HG02938 (cell line): ENCODE measurements at regions not wholly inside any gene's neighbourhood (a gene's known extent, or its start where the extent isn't known, plus 50 kb on each side); places are given as distances from the start of the nearest gene placed in this dataset.
"Not testable (repeated sequence)": the region's sequence is repeated elsewhere in the genome, so short reads cannot be mapped to it uniquely, and the experiment has no call there.

Experiments used
- ATAC-seq: cut with Tn5 transposase; IDR thresholded peaks from one replicate; pipeline ENCODE4 v1.9.1; 2021; ENCODE audit warnings: mild to moderate bottlenecking, moderate library complexity; ENCODE audit not compliant: unreplicated experiment

DNA sequence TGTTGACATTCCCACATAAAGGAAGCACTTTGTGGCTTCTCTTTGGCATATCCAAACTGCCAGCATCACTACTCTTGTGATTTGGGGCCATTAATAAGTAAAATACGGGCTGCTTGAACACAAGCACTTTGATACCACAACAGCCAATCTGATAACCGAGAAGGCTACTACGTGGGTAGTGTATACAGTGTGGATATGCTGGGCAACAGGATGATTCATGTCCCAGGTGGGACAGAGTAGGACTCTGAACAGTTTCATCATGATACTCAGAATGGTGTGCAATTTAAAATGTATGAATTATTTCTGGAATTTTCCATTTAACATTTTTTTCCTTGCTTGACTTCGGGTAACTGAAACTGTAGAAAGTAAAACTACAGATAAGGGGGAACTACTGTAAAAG is 225.0 kb upstream of the DDHD1 start:
- no peak for ATAC-seq

DNA sequence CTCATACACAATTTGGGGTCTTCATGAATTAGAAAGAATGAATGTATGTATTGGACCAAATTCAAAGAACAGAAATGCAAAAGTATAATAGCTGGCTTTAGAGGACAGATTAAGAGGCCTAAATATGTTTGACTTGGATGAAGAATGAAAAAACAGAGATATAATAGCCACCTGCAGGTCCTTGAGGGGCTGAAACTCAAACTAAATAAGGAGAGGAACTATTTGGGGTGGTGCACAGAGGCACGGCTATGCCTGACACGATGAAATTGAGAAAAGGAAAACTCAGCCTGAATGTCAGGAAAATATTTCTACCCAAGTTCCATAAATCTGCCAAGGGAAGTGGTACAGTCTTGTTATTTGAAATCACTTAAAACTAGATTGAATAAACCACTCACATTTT is 222.9 kb upstream of the DDHD1 start:
- ATAC-seq: no peak

DNA sequence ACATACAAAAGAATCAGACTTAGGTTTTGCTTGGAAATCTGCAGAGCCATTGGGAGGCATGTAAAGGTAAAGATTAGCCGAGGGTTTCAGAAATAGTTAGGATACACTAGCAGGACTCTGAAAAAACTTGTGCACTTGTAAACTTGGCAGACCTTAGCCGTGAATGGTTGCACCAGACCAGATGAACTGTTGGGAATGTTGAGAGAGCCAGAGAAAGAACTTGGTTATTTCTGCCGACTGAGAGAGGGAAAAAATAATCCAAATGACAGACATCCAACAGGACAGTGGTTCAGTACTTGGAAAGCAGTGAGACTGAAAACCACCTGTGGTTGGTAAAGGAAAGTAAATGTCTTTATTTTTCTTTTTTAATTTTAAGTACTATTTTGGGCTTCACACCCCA is 222.5 kb upstream of the DDHD1 start:
- no peak for ATAC-seq

DNA sequence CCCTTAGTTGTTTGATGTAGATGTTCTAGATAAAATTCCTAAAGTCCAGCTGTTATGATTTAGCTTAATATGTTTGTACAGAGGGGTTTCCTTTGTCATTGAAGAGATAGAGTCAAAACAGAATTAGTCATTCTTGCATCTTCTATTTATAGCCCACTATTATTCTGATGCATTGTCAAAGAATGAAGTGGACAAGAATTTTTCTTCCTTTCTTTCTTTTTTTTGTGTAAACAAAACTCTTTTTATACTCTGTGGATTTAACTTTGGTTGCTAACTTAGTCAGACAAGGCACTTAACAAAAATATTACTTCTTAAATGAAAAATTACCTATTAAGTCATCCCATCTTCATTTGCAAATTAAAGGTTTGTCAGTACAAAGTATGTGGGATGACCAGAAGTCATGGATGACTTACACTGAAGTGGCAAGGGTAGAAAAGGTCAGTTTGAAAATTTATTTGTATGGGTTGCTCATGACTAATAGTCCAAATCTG is 215.6 kb upstream of the DDHD1 start:
- no peak for ATAC-seq

DNA sequence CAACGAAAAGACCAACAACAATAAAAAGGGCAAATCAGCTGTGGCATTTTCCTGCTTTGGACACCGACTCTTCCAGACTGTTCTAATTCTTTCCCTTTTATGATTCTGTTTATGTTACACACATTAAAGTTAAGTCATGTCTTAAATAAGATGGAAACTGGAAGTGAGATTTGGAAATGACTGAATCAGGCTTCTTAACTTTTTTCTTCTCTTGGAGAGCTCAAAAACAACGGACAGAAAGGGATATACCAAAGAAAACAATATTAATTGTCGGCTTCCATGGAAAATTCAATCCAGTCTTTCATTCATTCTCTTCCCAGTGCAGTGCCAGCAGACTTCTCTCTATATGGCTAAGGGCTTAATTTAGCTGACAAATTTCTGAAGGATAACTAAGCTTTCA is 214.9 kb upstream of the DDHD1 start:
- no peak for ATAC-seq

DNA sequence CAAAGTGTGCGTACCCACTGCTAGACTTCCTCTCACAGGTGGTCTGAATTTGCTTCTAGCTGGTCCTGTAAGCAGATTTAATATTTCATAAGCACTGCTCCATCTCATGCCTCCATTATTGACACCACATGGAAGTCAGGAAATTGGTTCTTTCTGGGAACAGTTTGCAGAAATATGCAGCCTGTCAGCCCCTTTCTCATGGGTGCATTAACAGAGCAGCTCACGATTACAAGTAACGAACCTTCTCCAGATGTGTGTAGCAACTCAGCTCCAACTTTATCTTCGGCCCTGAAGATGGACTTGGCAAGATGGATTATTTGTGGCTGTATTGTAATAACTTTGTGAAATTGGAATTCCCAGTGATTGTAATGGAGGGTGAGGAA is 214.5 kb upstream of the DDHD1 start:
- no peak for ATAC-seq

DNA sequence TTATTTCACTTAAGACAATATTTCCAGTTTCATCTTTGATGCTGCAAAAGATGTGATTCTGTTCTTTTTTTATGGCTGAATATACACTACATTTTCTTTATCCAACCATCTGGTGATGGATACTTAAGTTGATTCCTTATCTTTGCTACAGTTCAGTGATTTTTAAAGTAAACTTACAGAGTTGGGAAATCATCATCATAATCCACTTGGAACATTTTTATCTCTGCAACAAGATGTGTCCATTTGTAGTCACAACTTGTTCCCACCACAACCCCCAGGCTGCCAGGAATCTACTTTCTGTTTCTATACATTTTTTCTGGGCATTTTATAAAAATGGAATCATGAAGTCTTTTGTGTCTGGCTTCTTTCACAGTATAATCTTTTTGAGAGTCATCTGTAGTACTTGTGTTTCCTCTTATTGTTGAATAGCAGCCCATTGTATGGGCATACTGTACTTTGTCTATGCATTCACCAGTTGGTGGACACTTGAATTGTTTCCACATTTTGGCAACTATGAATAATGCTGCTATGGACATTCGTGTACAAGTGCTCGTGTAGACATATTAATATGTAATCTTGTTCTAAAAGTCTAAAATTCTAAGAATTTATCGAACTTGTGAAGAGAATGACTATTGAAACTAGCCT is 212.5 kb upstream of the DDHD1 start:
- ATAC-seq: no peak

DNA sequence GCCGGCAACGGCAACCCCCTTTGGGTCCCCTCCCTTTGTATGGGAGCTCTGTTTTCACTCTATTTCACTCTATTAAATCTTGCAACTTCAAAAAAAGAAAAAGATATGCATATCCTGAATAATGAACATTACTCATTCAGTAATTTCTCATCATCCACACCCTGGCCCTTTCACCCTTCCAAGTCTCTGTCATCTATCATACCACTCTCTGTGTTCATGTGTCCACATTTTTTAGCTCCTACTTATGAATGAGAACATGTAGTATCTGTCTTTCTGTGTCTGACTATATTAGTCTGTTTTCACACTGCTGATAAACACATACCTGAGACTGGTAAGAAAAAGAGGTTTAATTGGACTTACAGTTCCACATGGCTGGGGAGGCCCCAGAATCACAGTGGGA is 209.8 kb upstream of the DDHD1 start:
- ATAC-seq: not testable (repeated sequence)

DNA sequence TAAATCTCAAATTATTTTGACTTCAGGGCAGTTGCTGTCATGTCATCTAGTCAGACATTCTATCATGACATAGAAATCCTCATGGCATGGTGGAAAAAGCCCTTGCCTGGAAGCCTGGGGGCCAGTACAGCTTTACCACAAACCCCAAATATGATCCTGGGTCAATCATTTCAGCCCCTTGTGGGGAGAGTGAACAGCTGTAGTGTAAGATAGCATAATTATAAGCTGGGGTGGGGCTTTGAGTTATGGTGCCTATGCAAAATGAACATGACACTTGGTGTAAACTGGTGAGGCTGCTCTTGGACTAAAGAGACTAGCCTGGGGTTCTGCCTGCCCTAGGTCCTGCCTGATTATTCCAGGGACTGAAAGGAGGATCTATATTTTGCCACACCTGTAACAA is 207.7 kb upstream of the DDHD1 start:
- ATAC-seq: no peak

DNA sequence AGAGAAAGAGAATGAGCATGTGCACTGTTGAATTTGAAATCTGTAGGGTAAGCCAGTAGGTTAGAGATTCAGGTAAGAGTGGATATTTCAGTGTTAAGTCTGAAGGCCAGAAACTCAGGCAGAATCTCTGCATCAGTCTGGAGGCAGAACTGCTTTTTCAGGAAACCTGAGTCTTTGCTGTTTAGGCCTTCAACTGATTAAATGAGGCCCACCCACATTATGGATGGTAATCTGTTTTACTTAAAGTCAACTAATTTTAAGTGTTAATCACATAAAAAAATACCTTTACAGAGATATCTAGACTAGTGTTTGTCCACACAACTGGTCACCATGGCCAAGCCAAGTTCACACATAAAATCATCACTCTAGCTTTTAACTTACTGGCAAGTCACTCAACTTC is 205.0 kb upstream of the DDHD1 start:
- no peak for ATAC-seq

DNA sequence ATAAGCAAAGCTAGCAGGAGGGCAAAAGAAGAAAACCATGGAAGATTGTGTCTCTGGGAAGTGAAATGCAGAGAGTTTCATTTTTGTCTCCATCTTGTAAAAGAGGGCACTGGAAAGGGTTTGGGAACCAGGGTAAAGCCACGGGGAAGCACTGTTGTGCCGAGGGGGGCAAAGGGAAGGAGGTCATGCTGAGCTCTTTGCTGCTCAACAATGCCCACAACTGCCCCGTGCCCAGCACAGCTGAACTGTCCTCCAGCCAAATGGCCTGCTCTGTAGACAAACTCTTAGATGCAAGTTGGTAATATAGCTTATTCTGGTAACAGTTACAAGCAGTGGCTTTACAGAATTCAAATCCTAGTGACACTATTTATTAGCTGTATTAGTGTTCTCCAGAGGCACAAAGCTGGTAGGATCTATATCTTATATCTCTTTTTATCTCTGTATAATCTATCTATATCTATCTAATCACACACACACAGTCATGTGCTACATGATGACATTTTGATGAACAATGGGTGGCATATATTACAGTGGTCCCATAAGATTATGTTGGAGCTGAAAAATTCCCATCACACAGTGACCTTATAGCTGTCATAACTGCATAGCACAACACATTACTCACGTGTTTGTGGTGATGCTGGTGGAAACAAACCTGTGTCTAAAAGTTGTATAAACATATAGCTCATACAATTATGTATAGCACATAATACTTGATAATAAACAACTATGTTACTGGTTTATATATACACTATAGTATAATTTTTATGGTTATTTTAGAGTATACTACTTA is 203.4 kb upstream of the DDHD1 start:
- ATAC-seq: no peak

DNA sequence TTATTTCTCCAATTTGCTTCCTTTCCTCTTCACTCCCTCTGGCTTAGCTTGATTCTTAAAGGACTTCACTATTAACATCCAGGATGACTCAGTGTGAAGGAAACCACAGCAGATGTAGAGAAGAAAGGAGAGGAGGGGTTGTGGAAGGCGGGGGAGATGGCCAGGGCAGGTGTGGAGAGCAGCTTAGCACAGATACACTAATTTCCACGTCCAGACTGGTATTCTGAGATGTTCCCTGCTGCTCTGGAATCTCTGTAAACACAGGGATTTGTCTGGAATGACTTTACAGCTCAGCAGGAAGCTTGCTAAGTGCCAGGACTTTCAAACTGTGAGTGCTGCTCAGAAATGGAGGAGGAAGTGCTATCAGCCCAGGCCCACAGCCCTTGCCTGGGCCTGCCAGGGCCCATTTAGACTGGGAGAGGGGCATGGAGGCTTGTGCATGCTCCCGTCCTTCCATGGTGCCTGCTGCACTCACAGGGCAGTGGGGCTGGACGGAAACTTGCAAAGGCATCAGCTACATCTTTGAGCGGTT is 202.5 kb upstream of the DDHD1 start:
- ATAC-seq: no peak

DNA sequence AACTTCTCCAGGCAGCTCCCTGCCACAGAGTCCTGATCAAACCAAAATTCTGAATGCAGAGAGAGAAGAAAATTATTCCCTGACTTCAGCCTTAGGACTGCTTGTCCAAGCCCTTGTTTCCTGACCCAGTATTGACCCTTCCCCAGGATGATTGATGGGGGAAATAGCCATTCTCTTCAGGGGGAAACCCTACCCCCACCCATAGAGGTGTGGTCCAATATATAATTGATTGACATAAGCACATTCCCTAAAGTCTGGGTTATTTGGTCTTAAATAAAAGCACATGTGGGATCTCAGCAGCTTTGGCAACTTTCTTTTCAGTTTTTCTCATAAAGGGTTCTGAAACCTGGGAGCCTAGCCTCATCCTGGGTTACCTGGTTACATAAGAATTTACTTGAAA is 201.2 kb upstream of the DDHD1 start:
- no peak for ATAC-seq

DNA sequence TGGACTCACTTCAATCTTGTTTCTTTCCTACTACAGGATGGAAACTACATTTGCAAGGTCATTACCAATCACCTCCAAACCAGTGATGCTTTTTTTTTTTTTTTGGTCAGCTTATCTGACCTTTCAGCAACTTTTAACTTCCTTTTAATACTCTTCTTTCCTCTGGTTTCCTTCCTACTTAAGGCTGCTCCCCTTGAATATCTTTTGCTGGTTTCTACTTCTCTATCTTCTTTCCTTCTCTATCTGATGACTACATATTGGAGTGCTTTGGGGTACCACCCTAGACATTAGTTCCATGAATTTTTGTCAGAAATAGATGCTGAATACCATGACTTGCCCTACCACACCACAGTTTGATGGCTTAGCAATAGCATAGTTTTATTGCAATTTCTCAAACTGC is 197.7 kb upstream of the DDHD1 start:
- ATAC-seq: no peak

DNA sequence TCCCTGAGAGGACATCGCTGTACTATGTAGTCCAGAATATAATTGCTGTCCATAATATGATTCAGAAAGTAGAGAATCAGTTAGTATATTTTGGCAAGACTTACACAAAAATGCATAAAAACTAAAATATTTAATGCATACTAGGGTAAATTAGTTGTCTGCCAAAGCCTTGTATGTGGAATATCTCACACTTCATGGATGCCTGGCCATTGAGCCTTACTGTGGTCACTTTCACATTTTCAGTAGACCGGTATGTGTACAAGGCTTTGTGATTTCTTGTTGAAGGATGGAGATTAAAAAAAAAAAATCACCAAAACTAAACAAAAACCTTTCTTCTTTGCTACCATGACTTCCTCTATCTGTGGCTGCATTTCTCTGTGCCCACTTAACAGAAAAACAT is 197.3 kb upstream of the DDHD1 start:
- ATAC-seq: no peak

DNA sequence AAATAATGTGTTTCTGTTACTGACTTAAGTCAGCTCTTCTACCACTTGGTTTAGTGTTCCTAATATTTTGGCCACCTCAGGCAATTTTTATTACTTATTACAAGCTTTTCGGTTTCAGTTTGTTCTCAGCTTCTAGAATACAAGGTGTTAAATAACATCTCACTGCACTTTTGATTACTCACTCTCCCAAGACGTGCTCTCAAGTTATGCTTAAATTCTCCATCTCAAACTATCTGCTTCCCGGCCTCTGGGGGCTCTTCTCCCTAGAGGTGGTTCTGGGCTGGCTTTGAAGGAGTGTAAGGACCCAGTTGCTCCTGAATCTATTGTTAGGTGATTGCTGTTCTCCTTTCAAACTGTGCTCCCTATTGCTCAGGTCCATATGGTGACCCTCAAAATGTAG is 193.9 kb upstream of the DDHD1 start:
- no peak for ATAC-seq

DNA sequence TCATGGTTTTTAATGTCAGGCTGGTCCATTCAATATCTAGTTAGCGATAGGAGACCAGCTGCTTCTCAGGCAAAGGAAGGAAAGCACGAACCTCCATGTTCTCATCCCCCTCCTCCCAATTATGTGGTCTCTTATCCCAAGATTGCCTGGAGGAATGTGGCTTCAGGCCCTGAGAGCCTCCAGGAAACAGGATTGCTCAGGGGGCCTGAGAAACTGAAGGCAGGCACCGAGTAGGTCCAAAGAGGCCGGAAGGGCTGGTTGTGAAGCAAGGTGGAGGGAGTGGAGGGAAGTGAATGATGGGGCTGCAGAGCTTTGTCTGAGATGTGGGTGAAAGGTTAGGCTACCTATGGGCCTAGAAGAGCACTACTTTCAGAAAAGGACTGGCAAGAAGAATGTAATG is 188.2 kb upstream of the DDHD1 start:
- no peak for ATAC-seq

DNA sequence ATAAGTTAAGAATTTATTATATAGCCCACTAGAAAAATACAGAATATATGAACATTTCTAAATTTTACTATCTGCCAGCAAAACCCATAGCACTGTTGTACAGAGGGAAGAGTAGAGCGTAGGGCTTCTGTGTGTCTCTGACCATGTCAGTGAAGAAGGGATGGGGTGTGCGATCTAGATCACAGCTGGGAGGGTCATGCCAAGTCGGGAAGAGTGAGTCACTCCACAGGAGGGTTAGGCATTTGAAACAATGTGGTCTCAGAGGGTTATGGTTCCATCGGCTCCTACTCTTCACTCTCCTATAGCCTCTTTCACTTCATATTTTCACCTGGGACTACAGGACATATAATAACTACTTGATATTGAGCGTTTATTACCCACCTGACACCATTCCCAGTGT is 185.1 kb upstream of the DDHD1 start:
- ATAC-seq: no peak

DNA sequence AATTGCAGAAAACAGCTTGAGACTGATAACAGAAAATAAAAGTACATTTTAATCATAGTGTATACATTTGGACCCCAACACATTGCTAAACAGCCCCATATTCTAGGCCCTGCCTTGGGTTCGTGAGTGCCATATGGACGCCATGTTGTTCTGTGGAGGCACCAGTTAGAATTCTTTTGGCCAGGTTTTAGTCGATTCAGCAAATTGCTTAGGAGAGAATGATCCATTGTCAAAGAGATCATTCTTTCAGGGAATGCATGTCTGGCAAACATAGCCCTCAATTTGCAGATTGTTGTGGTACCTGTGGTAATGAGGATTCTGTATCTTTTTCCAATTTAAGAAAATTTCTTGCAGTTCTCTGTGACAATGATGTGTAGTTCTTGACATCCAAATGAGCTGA is 183.6 kb upstream of the DDHD1 start:
- ATAC-seq: no peak

DNA sequence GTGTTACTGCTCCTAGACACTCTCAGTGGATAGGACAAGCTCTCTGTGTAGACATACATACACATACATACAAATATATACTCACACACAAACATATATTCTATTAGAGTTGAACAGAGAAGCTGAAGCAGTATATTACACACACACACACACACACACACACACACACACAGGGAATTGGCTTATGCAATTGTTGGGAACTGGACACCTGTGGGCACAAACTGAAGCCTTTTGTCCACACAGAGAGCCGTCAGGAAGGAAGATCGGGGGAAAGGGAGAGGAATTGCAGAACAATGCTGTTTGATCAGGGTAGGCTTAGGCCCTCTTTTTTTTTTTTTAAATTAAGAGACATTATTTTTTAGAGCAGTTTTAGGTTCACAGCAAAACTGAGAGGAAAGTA is 180.7 kb upstream of the DDHD1 start:
- no peak for ATAC-seq

DNA sequence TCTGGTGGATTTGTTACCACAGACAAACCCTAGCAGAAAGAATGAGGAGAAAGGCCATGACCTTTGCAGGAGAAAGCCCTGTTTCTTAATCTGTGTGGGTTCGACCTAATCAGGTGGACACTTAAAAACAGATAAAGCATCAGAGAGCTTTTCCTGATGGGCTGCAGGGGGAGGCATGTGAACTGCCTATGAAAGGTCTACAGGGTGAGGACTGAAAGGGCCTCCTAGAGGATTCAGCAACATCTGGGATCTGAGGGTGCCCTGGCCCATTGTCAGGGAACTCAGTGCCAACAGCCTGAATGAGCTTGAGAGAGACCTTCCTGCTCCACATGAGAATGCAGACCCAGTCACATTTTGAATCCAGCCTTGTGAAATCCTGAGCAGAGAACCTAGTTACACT is 178.8 kb upstream of the DDHD1 start:
- no peak for ATAC-seq

DNA sequence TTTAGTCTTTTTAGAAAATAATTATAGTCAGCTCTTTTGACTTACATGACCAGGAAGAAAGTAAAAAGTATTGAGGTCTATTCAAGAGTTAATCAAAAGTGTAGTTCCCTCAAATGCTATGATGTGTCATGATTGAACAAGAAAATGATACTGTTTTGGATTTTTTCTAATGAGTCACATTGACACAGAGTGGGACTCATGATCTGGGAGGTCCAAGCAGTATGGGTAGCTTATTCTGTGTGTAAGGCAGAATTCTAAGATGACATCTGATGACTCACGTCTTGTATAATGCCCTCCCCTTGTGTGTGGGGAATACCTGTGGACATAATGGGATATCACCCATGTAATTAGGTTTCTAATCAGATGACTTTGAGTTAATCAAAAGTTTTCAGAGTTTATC is 178.1 kb upstream of the DDHD1 start:
- no peak for ATAC-seq
